ENCODE measurements at regions not wholly inside any gene's neighbourhood (a gene's known extent, or its start where the extent isn't known, plus 50 kb on each side); places are given as distances from the start of the nearest gene placed in this dataset.

- TF ChIP-seq CTCF (IDR thresholded peaks at IDR 0.05) (no peak), POLR2A (IDR thresholded peaks at IDR 0.05) (no peak)
Observed at GRCh38 chr3:106809041-106809440, 568.2 kb upstream of the CCDC54 start.

Data from upper lobe of left lung (tissue), 4 donors.